WTC11 (cell line): ENCODE measurements at regions not wholly inside any gene's neighbourhood (a gene's known extent, or its start where the extent isn't known, plus 50 kb on each side); places are given as distances from the start of the nearest gene placed in this dataset.

Experiments used
- ATAC-seq: fragments of 200-7000 bp; cut with Tn5 transposase; 2 replicates; pipeline ENCODE4 v1.10.0; 2021; ENCODE audit warnings: mild to moderate bottlenecking, moderate library complexity
- CTCF ChIA-PET: fragments of 300-600 bp; sonication (Branson Sonifier 250); formaldehyde crosslinking; loops from one replicate; lab custom pipeline; 2021; ENCODE audit warnings: antibody characterized with exemption; lab: Charles Lee
- POLR2A ChIA-PET: fragments of 350-600 bp; sonication (Branson Sonifier 250); formaldehyde crosslinking; loops from one replicate; lab custom pipeline; 2021; ENCODE audit warnings: antibody characterized with exemption; lab: Charles Lee
- DNase-seq: peaks from one replicate; pipeline ENCODE4 v3.0.0; 2021; ENCODE audit warnings: low spot score
- H3K27ac Mint-ChIP-seq: 2 replicates; pipeline ENCODE4 v1.8.0; 2021; ENCODE audit warnings: mixed read lengths
- H3K27me3 Mint-ChIP-seq: 2 replicates; pipeline ENCODE4 v1.8.0; 2021; ENCODE audit warnings: low read depth, mild to moderate bottlenecking, moderate library complexity, mixed read lengths
- H3K36me3 Mint-ChIP-seq: 2 replicates; pipeline ENCODE4 v1.8.0; 2021; ENCODE audit warnings: mixed read lengths
- H3K4me1 Mint-ChIP-seq: 2 replicates; pipeline ENCODE4 v1.8.0; 2022; ENCODE audit warnings: mixed read lengths
- H3K4me3 Mint-ChIP-seq: 2 replicates; pipeline ENCODE4 v1.8.0; 2021; ENCODE audit warnings: mild to moderate bottlenecking, moderate library complexity, mixed read lengths
- H3K9me3 Mint-ChIP-seq: 2 replicates; pipeline ENCODE4 v1.8.0; 2021; ENCODE audit warnings: mixed read lengths
- ETV6 ChIP-seq: sonication (generic); formaldehyde crosslinking; IDR thresholded peaks from 2 replicates; pipeline ENCODE4 v1.8.1; 2022; ENCODE audit warnings: mild to moderate bottlenecking, missing genetic modification reagents
- FOXJ3 ChIP-seq: sonication (generic); formaldehyde crosslinking; IDR thresholded peaks from 2 replicates; pipeline ENCODE4 v1.9.0; 2021; ENCODE audit warnings: missing genetic modification reagents, mild to moderate bottlenecking, borderline replicate concordance
- MXD4 ChIP-seq: fragments of 250-450 bp; sonication (Bioruptor Pico); IDR thresholded peaks from 2 replicates; pipeline ENCODE4 v1.8.0; 2021; ENCODE audit warnings: mild to moderate bottlenecking, moderate library complexity, borderline replicate concordance
- NFE2L1 ChIP-seq: sonication (generic); formaldehyde crosslinking; IDR thresholded peaks from 2 replicates; pipeline ENCODE4 v1.8.1; 2023; ENCODE audit warnings: missing genetic modification reagents
- NFYB ChIP-seq: sonication (generic); formaldehyde crosslinking; conservative IDR thresholded peaks from 2 replicates; pipeline ENCODE4 v1.8.0; 2022; ENCODE audit warnings: low read depth, missing genetic modification reagents
- NR1H2 ChIP-seq: sonication (generic); formaldehyde crosslinking; IDR thresholded peaks from 2 replicates; pipeline ENCODE4 v1.9.0; 2021; ENCODE audit warnings: mild to moderate bottlenecking, moderate library complexity, missing genetic modification reagents
- TEAD4 ChIP-seq: sonication (generic); formaldehyde crosslinking; IDR thresholded peaks from 2 replicates; pipeline ENCODE4 v1.8.0; 2022; ENCODE audit warnings: mild to moderate bottlenecking, missing genetic modification reagents
- ZBTB21 ChIP-seq: sonication (generic); formaldehyde crosslinking; IDR thresholded peaks from 2 replicates; pipeline ENCODE4 v1.8.1; 2023; ENCODE audit warnings: mild to moderate bottlenecking, missing genetic modification reagents, borderline replicate concordance
- TF ChIP-seq, protein P1 (sequence below): fragments of 250-450 bp; sonication (Bioruptor Pico); IDR thresholded peaks from 2 replicates; pipeline ENCODE4 v1.8.0; 2021; ENCODE audit warnings: mild to moderate bottlenecking
- TF ChIP-seq, protein P2 (sequence below): sonication (generic); formaldehyde crosslinking; IDR thresholded peaks from 2 replicates; pipeline ENCODE4 v1.8.1; 2023; ENCODE audit warnings: mild to moderate bottlenecking, missing genetic modification reagents, borderline replicate concordance
- TF ChIP-seq, protein P3 (sequence below): fragments of 250-450 bp; sonication (Bioruptor Pico); IDR thresholded peaks from 2 replicates; pipeline ENCODE4 v1.9.0; 2021; ENCODE audit warnings: mild to moderate bottlenecking, borderline replicate concordance
- TF ChIP-seq, protein P4 (sequence below): sonication (generic); formaldehyde crosslinking; IDR thresholded peaks from 2 replicates; pipeline ENCODE4 v1.8.0; 2022; ENCODE audit warnings: missing genetic modification reagents
- TF ChIP-seq, protein P5 (sequence below): sonication (generic); formaldehyde crosslinking; IDR thresholded peaks from 2 replicates; pipeline ENCODE4 v1.8.0; 2023; ENCODE audit warnings: missing genetic modification reagents

DNA sequence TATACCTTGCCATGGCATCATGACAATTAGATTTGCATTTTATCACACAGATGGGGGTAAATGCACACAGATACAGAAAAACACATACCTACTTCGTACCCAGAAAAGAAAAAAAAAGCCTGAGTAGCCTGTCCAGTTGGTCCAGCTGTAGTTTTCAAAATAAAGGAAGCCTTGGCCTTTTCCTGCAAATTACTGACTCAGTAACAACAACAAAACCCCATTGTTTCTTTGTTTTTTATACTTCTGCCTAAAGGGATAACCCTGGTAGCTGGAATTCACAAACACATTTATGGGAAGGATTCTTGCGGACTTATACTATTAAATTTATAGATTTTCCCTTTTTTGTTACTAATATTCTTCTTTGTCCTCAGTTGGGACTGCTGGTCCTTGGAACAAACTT, 156.4 kb upstream of the PCDH10 start (continued):
- TF ChIP-seq, protein P1, sequence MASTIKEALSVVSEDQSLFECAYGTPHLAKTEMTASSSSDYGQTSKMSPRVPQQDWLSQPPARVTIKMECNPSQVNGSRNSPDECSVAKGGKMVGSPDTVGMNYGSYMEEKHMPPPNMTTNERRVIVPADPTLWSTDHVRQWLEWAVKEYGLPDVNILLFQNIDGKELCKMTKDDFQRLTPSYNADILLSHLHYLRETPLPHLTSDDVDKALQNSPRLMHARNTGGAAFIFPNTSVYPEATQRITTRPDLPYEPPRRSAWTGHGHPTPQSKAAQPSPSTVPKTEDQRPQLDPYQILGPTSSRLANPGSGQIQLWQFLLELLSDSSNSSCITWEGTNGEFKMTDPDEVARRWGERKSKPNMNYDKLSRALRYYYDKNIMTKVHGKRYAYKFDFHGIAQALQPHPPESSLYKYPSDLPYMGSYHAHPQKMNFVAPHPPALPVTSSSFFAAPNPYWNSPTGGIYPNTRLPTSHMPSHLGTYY = no peak
- no peak for TF ChIP-seq NR1H2 (CRISPR knock-in tag)
- TF ChIP-seq, protein P2, sequence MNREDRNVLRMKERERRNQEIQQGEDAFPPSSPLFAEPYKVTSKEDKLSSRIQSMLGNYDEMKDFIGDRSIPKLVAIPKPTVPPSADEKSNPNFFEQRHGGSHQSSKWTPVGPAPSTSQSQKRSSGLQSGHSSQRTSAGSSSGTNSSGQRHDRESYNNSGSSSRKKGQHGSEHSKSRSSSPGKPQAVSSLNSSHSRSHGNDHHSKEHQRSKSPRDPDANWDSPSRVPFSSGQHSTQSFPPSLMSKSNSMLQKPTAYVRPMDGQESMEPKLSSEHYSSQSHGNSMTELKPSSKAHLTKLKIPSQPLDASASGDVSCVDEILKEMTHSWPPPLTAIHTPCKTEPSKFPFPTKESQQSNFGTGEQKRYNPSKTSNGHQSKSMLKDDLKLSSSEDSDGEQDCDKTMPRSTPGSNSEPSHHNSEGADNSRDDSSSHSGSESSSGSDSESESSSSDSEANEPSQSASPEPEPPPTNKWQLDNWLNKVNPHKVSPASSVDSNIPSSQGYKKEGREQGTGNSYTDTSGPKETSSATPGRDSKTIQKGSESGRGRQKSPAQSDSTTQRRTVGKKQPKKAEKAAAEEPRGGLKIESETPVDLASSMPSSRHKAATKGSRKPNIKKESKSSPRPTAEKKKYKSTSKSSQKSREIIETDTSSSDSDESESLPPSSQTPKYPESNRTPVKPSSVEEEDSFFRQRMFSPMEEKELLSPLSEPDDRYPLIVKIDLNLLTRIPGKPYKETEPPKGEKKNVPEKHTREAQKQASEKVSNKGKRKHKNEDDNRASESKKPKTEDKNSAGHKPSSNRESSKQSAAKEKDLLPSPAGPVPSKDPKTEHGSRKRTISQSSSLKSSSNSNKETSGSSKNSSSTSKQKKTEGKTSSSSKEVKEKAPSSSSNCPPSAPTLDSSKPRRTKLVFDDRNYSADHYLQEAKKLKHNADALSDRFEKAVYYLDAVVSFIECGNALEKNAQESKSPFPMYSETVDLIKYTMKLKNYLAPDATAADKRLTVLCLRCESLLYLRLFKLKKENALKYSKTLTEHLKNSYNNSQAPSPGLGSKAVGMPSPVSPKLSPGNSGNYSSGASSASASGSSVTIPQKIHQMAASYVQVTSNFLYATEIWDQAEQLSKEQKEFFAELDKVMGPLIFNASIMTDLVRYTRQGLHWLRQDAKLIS (CRISPR knock-in tag) = no peak
- TF ChIP-seq ZBTB21 = no peak
- TF ChIP-seq, protein P3, sequence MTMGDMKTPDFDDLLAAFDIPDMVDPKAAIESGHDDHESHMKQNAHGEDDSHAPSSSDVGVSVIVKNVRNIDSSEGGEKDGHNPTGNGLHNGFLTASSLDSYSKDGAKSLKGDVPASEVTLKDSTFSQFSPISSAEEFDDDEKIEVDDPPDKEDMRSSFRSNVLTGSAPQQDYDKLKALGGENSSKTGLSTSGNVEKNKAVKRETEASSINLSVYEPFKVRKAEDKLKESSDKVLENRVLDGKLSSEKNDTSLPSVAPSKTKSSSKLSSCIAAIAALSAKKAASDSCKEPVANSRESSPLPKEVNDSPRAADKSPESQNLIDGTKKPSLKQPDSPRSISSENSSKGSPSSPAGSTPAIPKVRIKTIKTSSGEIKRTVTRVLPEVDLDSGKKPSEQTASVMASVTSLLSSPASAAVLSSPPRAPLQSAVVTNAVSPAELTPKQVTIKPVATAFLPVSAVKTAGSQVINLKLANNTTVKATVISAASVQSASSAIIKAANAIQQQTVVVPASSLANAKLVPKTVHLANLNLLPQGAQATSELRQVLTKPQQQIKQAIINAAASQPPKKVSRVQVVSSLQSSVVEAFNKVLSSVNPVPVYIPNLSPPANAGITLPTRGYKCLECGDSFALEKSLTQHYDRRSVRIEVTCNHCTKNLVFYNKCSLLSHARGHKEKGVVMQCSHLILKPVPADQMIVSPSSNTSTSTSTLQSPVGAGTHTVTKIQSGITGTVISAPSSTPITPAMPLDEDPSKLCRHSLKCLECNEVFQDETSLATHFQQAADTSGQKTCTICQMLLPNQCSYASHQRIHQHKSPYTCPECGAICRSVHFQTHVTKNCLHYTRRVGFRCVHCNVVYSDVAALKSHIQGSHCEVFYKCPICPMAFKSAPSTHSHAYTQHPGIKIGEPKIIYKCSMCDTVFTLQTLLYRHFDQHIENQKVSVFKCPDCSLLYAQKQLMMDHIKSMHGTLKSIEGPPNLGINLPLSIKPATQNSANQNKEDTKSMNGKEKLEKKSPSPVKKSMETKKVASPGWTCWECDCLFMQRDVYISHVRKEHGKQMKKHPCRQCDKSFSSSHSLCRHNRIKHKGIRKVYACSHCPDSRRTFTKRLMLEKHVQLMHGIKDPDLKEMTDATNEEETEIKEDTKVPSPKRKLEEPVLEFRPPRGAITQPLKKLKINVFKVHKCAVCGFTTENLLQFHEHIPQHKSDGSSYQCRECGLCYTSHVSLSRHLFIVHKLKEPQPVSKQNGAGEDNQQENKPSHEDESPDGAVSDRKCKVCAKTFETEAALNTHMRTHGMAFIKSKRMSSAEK (CRISPR knock-in tag) = no peak

DNA sequence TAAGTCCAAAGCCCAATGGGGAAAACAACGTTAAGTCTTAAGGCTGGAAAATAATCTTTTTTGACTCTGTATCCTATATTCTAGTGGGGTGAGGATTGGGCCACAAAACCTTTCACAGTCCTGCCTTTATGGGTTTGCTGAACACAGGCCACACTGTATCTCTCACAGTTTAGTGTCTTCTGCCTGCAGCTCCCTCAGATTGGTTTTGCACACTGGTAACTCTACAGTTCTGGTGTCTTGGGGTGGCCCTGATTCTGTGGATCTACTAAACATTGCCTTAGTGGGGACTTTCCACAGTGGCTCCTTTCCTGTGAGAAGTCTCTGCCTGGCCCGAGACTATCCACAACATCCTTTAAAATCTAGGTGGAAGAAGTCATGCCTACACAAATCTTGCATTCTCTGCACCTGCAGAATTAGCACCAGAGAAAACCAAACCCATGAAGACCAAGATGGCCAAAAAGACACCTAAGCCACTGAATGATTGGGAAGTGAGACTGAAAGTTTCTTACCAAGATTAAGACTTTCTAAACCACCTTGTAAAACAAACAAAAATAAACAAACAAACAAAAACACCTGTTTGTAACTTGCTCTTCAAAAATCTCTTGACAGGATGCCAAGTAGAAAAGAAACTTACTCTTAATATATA, 150.4 kb upstream of the PCDH10 start:
- DNase-seq = no peak
- peaks cover 5% of the 10 kb centered on the region for H3K4me1 Mint-ChIP-seq
- CTCF ChIA-PET = no interaction called here
- H3K4me3 Mint-ChIP-seq = no peak overlapping the region
- peaks cover 4% of the 10 kb centered on the region for H3K9me3 Mint-ChIP-seq
- TF ChIP-seq ETV6 (CRISPR knock-in tag) (no peak), TEAD4 (CRISPR knock-in tag) (no peak)
- TF ChIP-seq, protein P4, sequence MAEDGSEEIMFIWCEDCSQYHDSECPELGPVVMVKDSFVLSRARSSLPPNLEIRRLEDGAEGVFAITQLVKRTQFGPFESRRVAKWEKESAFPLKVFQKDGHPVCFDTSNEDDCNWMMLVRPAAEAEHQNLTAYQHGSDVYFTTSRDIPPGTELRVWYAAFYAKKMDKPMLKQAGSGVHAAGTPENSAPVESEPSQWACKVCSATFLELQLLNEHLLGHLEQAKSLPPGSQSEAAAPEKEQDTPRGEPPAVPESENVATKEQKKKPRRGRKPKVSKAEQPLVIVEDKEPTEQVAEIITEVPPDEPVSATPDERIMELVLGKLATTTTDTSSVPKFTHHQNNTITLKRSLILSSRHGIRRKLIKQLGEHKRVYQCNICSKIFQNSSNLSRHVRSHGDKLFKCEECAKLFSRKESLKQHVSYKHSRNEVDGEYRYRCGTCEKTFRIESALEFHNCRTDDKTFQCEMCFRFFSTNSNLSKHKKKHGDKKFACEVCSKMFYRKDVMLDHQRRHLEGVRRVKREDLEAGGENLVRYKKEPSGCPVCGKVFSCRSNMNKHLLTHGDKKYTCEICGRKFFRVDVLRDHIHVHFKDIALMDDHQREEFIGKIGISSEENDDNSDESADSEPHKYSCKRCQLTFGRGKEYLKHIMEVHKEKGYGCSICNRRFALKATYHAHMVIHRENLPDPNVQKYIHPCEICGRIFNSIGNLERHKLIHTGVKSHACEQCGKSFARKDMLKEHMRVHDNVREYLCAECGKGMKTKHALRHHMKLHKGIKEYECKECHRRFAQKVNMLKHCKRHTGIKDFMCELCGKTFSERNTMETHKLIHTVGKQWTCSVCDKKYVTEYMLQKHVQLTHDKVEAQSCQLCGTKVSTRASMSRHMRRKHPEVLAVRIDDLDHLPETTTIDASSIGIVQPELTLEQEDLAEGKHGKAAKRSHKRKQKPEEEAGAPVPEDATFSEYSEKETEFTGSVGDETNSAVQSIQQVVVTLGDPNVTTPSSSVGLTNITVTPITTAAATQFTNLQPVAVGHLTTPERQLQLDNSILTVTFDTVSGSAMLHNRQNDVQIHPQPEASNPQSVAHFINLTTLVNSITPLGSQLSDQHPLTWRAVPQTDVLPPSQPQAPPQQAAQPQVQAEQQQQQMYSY (CRISPR knock-in tag) = no peak
- TF ChIP-seq, all 79 proteins: peak for 0
- no peak overlapping the region for H3K27ac Mint-ChIP-seq
- ATAC-seq = no peak
- no peaks in the 10 kb centered on the region for H3K27me3 Mint-ChIP-seq
- POLR2A ChIA-PET = no interaction called here
- H3K36me3 Mint-ChIP-seq = no peaks in the 10 kb centered on the region

DNA sequence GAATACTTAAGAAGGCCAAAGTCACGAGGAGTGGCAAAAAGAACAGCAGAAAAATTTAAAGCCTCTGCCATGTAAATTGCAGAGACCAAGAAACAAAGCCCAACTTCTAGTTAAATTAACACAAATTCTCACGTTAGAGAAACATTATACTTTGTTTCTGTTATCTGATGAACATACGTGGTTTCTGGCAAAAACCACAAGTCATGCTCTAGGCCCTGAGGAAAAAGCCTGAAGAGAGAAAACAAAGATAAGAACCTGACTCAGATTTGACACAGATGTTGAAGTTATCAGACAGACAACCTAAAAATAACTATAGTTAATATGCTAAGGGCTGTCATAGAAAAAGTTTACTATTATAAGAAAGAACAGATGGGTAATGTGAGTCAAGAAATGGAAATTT, 149.1 kb upstream of the PCDH10 start:
- H3K4me1 Mint-ChIP-seq = no peaks in the 10 kb centered on the region; the same call in 1 of the 2 replicates
- ChIA-PET POLR2A (no interaction called here), CTCF (no interaction called here)
- no peak overlapping the region for H3K4me3 Mint-ChIP-seq
- no peaks in the 10 kb centered on the region for H3K36me3 Mint-ChIP-seq
- DNase-seq (no peak), ATAC-seq (no peak)
- no peaks in the 10 kb centered on the region for H3K27me3 Mint-ChIP-seq
- no peak overlapping the region for H3K27ac Mint-ChIP-seq
- peaks cover 4% of the 10 kb centered on the region for H3K9me3 Mint-ChIP-seq
- TF ChIP-seq, protein P5, sequence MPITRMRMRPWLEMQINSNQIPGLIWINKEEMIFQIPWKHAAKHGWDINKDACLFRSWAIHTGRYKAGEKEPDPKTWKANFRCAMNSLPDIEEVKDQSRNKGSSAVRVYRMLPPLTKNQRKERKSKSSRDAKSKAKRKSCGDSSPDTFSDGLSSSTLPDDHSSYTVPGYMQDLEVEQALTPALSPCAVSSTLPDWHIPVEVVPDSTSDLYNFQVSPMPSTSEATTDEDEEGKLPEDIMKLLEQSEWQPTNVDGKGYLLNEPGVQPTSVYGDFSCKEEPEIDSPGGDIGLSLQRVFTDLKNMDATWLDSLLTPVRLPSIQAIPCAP (CRISPR knock-in tag) = no peak
- TF ChIP-seq MXD4 (CRISPR knock-in tag) (no peak), FOXJ3 (CRISPR knock-in tag) (no peak), NFYB (CRISPR knock-in tag) (no peak), NFE2L1 (no peak)
